ENCODE measurements at regions not wholly inside any gene's neighbourhood (a gene's known extent, or its start where the extent isn't known, plus 50 kb on each side); places are given as distances from the start of the nearest gene placed in this dataset.
"Not testable (repeated sequence)": the region's sequence is repeated elsewhere in the genome, so short reads cannot be mapped to it uniquely, and the experiment has no call there.

DNA sequence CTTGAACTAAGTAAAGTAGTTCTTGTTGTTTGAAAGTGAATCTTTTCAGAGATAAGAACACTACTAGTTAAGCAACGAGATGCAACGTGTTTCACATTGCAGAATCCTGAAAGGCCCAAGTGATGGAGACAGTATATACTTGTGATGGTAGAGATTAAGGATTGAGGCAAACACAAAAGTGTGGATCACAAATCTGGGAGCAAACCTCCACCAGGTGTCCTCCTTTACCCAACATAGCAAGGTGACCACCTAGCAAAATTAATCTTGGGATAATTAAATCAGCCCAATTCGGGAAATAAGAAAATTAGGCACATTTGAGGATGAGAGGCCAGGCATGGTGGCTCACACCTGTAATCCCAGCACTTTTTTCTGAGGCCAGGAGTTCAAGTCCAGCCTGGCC is 563.9 kb downstream of the DACH1 start:
- Histone ChIP-seq H3K27me3 (ENCODE audit: control insufficient read depth, insufficient read depth, low read length) (no peaks in the 10 kb centered on the region), H3K36me3 (ENCODE audit: control insufficient read depth, insufficient read depth, low read length) (no peaks in the 10 kb centered on the region), H3K4me3 (ENCODE audit: low read depth, low read length) (no peak overlapping the region)
- no peak for FAIRE-seq
- TF ChIP-seq, protein P1, sequence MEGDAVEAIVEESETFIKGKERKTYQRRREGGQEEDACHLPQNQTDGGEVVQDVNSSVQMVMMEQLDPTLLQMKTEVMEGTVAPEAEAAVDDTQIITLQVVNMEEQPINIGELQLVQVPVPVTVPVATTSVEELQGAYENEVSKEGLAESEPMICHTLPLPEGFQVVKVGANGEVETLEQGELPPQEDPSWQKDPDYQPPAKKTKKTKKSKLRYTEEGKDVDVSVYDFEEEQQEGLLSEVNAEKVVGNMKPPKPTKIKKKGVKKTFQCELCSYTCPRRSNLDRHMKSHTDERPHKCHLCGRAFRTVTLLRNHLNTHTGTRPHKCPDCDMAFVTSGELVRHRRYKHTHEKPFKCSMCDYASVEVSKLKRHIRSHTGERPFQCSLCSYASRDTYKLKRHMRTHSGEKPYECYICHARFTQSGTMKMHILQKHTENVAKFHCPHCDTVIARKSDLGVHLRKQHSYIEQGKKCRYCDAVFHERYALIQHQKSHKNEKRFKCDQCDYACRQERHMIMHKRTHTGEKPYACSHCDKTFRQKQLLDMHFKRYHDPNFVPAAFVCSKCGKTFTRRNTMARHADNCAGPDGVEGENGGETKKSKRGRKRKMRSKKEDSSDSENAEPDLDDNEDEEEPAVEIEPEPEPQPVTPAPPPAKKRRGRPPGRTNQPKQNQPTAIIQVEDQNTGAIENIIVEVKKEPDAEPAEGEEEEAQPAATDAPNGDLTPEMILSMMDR (IDR thresholded peaks at IDR 0.05; ENCODE audit: insufficient read depth, low read length, severe bottlenecking) = peak; percentile 40
- DNase-seq (ENCODE audit: low read depth) = peak; percentile 23

DNA sequence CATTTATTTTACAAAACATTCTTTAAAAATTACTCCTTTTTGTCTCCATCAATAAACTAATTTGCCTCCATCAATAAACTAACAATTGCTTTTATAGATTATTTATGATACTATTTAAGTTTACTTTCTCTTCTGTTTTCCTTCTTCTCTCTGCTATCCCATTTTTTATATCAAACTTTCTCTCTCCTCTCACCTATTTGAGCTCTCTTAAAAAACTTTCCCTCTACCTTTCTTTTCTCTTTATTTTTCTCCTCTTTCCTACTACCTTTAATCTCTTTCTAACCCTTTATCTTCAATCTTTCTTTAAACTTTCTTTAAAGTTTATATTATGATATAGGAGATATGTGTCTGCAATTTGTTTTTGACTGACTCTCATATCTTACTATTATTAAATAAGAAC is 566.4 kb downstream of the DACH1 start:
- TF ChIP-seq, protein P1 (IDR thresholded peaks at IDR 0.05; ENCODE audit: insufficient read depth, low read length, severe bottlenecking) = no peak
- no peaks in the 10 kb centered on the region for H3K36me3 ChIP-seq (ENCODE audit: control insufficient read depth, insufficient read depth, low read length)
- H3K27me3 ChIP-seq (ENCODE audit: control insufficient read depth, insufficient read depth, low read length) = no peaks in the 10 kb centered on the region
- H3K4me3 ChIP-seq (ENCODE audit: low read depth, low read length) = no peak overlapping the region
- DNase-seq (ENCODE audit: low read depth) = no peak
- no peak for FAIRE-seq

DNA sequence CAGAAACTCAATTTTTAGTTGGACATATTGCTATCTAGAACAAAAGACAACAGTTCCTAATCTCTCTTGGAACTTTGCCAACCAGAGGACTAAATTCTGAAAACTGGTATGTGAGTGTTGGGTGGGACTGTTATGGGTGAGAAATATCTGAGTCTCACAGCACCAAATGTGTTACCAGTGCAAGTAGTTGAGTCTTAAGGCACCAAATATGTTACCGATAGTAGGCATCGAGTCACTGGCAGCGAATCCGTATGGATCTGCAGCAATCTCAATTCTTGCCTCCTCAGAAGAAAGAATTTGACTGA is 575.2 kb downstream of the DACH1 start:
- FAIRE-seq = no peak
- no peaks in the 10 kb centered on the region for H3K27me3 ChIP-seq (ENCODE audit: control insufficient read depth, insufficient read depth, low read length)
- H3K36me3 ChIP-seq (ENCODE audit: control insufficient read depth, insufficient read depth, low read length) = no peaks in the 10 kb centered on the region
- DNase-seq (ENCODE audit: low read depth) = no peak
- TF ChIP-seq, protein P1 (IDR thresholded peaks at IDR 0.05; ENCODE audit: insufficient read depth, low read length, severe bottlenecking) = no peak
- no peak overlapping the region for H3K4me3 ChIP-seq (ENCODE audit: low read depth, low read length)

DNA sequence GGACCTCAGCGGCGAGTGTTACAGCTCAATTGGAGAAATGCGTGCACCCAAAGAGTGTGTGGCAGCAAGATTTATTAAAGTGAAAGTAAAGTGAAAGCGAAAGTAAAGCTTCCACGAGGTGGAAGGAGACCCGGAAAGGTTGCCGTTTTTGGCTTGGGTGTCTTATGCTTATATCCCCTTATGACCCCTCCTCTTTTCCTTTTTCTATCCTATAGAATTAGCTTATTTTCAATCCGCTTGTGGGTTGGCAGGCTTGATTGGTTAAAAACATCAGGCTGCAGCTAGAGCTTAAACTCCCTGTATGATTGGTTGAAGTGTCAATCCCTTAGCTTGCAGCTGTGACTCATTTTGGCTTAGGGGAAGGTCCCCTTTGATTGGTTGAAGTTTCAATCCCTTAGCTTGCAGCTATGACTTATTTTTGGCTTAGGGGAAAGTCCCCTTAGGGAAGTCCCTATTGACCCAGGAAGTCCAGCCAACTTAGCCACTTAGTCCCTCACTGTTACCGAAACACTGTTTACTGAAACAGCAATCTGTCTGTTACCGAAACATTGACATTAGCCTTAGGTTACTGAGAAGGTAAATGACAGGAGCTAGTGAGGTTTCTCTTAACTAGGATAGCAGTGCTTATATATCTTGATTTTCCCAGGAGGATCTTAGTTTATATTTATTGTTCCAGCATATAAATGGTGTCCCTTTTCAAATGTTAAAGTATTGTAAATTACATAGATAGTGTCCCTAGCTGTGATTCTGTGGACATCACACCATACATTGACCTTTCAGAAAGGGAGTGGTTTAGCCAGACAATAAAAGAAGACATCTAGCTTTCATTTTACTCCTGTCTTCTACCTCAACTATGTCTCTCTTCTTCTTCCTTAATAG is 575.8 kb downstream of the DACH1 start:
- no peak for FAIRE-seq

DNA sequence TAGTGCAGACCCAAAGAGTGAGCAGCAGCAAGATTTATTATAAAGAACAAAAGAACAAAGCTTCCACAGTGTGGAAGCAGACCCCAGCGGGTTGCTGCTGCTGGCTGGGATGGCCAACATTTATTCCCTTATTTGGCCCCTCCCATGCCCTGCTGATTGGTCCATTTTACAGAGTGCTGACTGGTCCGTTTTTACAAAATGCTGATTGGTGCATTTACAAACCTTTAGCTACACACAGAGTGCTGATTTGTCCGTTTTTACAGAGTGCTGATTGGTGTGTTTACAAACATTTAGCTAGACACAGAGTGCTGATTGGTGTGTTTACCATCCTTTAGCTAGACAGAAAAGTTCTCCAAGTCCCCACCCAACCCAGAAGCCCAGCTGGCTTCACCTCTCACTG is 577.0 kb downstream of the DACH1 start:
- H3K36me3 ChIP-seq (ENCODE audit: control insufficient read depth, insufficient read depth, low read length); DNase-seq (ENCODE audit: low read depth); H3K4me3 ChIP-seq (ENCODE audit: low read depth, low read length); FAIRE-seq; H3K27me3 ChIP-seq (ENCODE audit: control insufficient read depth, insufficient read depth, low read length): not testable (repeated sequence)

More for the DNA sequence above, 575.8 kb downstream of the DACH1 start:
- DNase-seq (ENCODE audit: low read depth) = peak; percentile 38
- no peaks in the 10 kb centered on the region for H3K27me3 ChIP-seq (ENCODE audit: control insufficient read depth, insufficient read depth, low read length)
- no peaks in the 10 kb centered on the region for H3K36me3 ChIP-seq (ENCODE audit: control insufficient read depth, insufficient read depth, low read length)
- TF ChIP-seq, protein P1 (IDR thresholded peaks at IDR 0.05; ENCODE audit: insufficient read depth, low read length, severe bottlenecking) = no peak
- H3K4me3 ChIP-seq (ENCODE audit: low read depth, low read length) = no peak overlapping the region

DNA sequence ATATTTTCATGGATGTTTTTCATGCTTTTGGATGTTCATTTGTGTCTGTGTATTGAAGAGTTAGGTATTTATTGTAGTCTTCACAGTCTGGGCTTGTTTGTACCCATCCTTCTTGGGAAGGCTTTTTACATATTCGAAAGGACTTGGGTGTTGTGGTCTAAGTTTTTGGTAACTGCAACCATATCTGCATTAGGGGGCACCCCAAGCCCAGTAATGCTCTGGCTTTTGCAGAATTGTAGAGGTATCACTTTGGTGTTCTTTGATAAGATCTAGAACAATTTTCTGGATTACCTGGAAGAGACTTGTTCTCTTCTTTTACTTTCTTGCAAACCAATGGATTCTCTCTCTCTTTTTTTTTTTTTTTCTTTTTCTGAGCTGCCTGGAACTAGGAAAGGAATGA is 581.3 kb downstream of the DACH1 start:
- FAIRE-seq (no peak), DNase-seq (ENCODE audit: low read depth) (no peak)
- Histone ChIP-seq H3K36me3 (ENCODE audit: control insufficient read depth, insufficient read depth, low read length) (no peaks in the 10 kb centered on the region), H3K27me3 (ENCODE audit: control insufficient read depth, insufficient read depth, low read length) (no peaks in the 10 kb centered on the region), H3K4me3 (ENCODE audit: low read depth, low read length) (no peak overlapping the region)
- TF ChIP-seq, protein P1 (IDR thresholded peaks at IDR 0.05; ENCODE audit: insufficient read depth, low read length, severe bottlenecking) = no peak

Measured in bronchial epithelial cell (primary cell).